Activated naive CD4-positive, alpha-beta T cell treated with Interleukin-2 at 50 U/mL for 16 hours (primary cell): ENCODE measurements at regions not wholly inside any gene's neighbourhood (a gene's known extent, or its start where the extent isn't known, plus 50 kb on each side); places are given as distances from the start of the nearest gene placed in this dataset.

Experiments used
- DNase-seq: peaks from one replicate; pipeline ENCODE4 v3.0.0-alpha.2; 2020

GRCh38 chrX:5054852-5055251 lies 1173.8 kb downstream of the NLGN4X start:
- no peak for DNase-seq

- no peak for DNase-seq
Observed at GRCh38 chrX:5051831-5052491, 1176.7 kb downstream of the NLGN4X start.

- no peak for DNase-seq
Observed at GRCh38 chrX:5042563-5042962, 1186.1 kb downstream of the NLGN4X start.

DNA sequence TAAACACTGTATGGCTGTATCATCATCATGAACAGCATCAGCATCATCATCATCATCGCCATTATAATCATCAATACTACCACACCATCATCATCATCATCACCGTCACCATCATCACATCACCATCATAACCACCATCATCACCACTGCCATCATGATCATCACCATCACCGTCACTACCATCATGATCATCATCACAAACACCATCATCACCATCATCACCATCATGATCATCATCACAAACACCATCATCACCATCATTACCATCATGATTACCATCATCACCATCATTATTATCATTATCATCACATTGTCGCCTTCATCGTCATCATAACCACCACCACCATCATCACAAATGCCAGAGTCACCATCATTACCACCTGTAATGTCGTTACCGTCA lies 1196.9 kb downstream of the NLGN4X start:
- DNase-seq, result no peak

- DNase-seq, result no peak
Observed at GRCh38 chrX:5015451-5015850, 1213.2 kb downstream of the NLGN4X start.

DNA sequence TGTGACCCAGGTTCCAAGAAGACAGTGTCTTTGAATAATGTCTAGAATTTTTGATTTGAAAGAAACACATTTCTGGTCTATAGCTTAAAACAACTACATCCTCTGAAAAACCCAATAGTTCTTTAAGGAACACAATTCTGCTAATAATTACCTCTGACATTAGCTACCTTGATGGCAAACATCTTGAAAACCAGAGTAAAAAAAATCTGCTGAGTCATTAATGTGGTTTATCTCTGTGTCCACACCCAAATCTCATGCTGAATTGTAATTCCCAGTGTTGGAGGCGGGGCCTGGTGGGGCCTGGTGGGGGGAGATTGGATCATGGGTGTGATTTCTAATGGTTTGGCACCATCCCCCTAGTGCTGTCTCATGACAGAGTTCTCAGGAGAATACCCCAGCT lies 1233.8 kb downstream of the NLGN4X start:
- DNase-seq, result no peak

GRCh38 chrX:4978613-4979012 lies 1250.1 kb downstream of the NLGN4X start:
- no peak for DNase-seq

DNA sequence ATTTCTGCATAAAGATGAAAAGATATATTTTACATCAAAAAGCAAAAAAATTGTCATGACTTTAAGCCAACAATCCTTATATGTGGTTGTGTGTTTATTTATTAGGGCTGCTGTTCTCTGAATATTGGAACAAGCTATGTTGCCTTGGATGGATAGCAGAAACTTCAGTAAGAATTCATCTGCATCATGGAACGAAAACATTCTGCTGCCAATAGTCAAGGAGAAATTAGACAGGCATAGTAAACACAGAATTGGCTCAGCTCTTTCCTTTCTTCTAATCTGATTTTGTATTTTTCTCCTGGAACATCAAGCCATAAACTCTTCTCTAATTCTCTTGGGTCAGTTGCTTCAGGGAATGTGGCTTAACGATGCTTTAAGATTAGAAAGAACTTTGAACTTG lies 1257.0 kb downstream of the NLGN4X start:
- no peak for DNase-seq

DNA sequence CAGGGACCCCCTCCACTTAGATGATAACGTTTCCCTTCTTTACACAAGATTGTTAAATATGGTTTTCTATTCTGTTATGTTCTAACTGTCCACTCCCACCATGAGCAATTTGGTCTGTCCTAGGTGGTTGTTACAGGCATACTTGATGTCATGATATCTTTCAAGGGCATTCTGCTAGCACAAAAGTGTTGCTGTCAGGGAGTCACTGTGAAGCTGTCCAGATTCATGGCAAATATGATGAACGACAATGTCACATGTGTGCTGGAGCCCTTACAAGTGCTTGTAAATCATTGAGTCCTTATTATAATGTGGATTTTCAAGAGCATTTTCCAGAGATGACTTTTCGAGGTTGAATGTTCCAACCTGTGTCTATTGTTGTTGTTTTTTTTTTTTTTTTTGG lies 1250.7 kb upstream of the PRKX start:
- DNase-seq, result no peak

GRCh38 chrX:4963432-4963831 lies 1250.0 kb upstream of the PRKX start:
- DNase-seq, result no peak

DNA sequence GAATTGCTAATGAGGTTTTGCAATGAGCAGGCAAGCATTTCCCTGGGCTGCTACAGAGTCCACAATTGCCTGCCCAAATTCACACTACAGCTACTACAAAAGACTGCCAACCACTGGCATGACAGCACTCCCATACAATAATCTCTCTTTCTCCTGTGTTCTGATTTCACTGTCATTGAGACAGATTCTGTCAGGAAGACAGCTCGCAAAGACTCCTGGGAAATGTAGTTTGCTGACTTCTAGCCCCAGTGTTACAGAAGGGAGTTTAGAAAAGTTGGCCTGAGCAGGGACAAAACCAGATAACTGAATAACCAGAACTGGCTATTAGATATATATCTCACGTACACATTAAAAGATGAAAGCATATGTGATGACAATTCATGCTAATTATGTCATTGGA lies 1231.3 kb upstream of the PRKX start:
- no peak for DNase-seq

GRCh38 chrX:4936315-4936714 lies 1222.9 kb upstream of the PRKX start:
- no peak for DNase-seq

DNA sequence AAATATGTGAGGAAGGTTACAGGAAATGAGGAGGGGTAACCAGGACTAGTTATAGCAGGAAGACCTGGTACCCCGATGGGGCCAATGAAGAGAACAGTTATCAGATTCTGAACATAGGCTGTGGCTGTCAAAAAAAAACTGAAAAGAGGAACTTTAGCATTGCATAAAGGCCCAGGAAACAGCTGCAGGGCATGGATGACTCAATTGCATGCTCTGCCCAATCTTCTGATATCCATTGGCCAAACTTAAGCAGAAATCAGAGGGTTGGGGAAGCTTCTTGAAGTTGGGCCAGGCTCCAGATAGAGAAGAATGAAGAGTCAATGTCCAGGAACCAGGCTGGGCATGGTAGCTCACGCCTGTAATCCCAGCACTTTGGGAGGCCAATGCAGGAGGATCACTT lies 1222.4 kb upstream of the PRKX start:
- no peak for DNase-seq

DNA sequence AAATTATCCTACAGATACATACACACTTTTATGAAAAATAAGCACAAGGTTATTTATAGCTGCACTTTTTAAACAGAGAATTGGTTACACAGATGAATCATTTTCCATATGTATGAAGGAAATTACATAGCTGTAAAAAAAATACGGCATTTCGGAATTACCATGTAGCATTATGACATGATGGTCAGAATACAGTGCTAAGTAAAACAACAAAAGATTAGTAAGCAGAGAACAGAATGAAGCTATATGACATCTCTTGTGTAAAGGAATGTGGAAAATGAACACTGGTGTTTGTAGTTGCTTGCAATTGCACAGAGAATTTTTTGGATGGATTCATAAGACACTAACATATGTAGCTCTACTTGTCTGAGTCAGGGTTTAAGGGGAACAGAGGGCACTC lies 1222.0 kb upstream of the PRKX start:
- DNase-seq, result no peak

DNA sequence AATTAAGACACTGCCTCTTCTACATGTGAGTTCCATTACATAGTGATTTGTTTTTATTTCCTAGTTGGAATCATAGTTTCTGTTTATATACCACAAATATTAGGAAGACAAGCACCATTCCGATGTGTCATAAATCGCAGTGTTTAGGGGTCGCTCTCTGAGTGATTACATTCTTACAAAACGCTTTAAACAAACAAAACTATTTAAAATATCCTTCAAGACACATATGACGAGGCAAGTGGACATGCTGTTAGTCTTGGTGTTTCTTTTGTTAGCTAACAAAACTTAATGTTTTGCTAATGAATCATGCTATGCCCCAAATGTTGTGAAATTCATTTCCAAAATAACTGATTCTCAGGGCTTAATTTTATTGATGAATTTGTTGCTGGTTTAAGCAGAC lies 1219.3 kb upstream of the PRKX start:
- DNase-seq, result no peak

GRCh38 chrX:4930426-4930825 lies 1217.0 kb upstream of the PRKX start:
- no peak for DNase-seq

DNA sequence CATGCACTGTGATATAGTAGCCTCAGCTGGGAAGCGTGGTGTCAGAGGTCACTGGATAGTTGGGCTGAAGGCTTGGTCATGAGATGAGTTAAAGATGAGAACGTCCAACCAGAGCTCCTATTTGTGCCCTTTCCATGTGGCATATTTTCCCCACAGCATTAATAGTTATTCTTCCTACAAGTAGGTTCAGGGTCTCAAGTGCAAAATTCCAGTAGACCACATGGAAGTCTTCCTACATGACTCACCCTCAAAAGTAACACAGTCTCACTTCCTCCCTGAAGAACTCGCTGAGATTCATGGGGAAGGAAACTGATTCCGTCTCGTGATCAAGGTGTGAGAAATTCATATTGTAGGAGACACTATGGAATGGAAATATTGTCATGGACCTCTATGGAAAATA lies 1212.5 kb upstream of the PRKX start:
- DNase-seq, result no peak

DNA sequence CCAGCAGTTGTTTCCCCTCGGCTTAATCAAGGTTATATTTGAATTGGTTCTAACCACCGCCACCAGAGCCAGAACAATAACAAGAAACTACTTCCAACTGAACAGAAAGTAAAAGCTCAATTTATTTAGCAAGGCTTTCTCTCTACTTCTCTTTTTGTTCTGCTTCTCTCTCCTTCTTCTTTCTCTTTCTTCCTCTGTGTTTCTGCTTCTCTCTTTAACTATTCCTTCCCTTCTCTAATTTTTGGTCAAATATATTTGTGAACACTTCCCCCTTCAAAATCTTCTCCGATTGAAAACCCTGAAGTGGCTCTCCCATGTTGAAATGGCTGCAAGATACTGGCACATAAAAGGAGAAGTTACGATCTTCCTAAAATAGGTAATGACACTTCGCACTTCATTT lies 1195.9 kb upstream of the PRKX start:
- no peak for DNase-seq

DNA sequence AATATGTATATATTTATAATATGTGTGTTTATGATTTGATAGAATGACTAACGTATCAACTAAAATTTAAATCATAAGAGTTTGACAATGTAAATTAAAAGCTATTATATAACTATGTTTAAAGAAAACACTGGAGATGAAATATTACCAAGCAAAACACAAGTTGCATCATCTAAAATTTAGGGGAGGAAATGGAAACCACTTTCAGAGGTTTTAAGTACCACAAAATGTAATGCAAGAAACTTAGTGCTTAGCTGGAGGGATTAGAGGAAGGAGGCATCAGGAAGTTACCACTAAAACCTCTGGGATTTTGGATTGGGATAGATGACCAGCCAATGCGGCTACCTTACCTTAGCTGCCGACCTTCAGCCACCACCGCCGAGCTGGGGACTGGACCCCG lies 1192.1 kb upstream of the PRKX start:
- no peak for DNase-seq

GRCh38 chrX:4881277-4881676 lies 1167.8 kb upstream of the PRKX start:
- DNase-seq, result no peak

DNA sequence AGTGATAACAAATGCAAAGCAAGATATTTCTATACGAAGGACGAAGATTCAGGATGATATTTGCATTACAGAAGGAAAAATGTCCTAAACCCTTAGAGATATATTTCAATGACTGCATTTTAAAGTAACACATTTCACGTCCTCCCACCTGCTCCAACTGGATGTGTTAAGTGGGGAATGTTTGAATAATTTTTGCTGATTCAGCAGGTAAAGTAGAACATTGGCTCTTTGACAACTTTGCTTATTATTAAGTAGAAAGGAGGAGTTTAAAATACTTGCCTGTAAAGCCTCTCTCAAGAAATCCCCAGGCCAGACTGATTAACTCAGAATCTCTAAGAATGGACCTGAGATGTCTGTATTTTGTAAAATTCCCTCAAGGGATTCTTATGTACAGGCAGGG lies 1165.2 kb upstream of the PRKX start:
- no peak for DNase-seq

DNA sequence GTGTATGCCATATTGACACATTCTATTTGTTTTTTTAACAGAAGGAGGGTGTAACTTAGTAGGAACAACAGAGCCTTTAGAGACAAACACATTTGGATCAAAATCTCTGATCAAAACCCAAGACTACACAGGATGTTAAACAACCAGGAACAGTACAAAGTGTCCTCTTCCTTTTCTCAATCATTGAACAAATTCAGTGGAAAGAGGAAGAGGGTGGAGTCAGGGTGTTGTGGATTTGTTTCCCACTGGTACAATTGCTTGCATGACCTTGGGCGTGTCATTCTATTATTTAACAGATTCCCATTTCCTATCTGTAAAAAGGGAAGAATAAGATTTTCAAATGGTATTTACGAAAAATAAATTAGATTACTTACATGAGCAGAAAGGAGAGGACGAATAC lies 1162.8 kb upstream of the PRKX start:
- no peak for DNase-seq

DNA sequence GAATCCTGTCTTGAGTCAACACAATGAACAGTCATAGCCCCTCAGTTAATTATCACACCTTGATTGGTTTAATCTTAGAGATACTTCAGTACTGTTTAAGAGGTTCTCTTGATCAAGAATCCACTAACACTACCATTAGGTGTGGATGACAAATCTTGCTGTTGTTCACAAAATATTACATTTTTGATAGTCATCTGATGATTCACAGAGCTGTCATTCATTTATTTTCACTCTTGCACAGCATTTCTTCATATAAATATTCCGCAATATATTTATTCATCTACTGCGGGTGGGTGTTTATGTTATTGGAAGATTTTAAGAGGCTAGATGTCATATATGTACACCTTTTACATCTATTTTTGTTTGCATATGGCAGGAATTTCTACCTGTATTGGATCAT lies 1138.1 kb upstream of the PRKX start:
- no peak for DNase-seq

DNA sequence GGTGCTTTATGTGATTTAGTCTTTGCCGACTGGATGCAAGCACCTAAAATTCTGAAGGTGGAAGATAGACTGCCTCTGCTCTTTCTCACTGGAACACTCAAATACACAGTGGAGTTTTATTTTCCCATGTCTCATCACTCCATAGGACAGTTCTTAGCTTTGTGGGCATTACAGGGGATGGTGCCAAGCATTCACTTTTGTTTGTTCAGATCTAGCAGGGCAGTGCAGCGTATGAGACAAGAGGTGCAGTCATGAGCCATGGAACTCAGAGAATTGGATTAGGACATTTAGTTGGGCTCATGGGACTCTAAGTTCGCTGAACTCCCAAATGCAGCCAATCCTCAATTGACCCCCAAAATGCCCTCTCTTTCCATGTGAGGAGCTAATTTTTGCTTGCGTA lies 1136.9 kb upstream of the PRKX start:
- DNase-seq, result no peak

GRCh38 chrX:4844376-4844775 lies 1130.9 kb upstream of the PRKX start:
- no peak for DNase-seq

GRCh38 chrX:4841216-4841745 lies 1127.8 kb upstream of the PRKX start:
- DNase-seq, result no peak
